ENCODE measurements at regions not wholly inside any gene's neighbourhood (a gene's known extent, or its start where the extent isn't known, plus 50 kb on each side); places are given as distances from the start of the nearest gene placed in this dataset.

DNA sequence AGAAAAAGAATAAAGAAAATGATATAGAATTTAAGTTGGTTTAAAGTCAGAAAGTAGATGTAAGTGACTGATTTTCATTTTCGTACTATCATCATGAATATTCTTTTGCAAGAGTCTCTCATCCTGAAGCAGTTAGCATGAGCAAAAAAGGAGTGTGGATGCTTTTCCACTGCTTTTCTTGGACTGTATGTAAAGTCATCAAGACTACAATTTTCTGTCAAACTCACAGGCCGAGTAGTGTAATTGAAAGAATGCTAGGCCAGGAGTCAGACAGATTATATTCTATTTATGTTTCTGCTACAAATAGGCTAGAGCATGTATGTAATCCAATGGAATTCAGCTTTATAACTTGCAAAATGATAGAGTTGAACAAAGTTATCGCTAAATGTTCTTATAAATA is 197.1 kb upstream of the SPOCK3 start:
- Histone ChIP-seq H3K9me3 (replicated peaks; ENCODE audit: control insufficient read depth, insufficient read depth, low read length) (no peaks in the 10 kb centered on the region), H2AFZ (ENCODE audit: control insufficient read depth, low read depth, low read length) (no peak overlapping the region), H3K79me2 (ENCODE audit: control insufficient read depth, insufficient read depth, low read length) (no peaks in the 10 kb centered on the region), H3K9ac (ENCODE audit: control insufficient read depth, insufficient read depth, low read length) (no peak overlapping the region), H3K27me3 (replicated peaks in 1 of 2; ENCODE audit: control insufficient read depth in 2 of 2, insufficient read depth in 2 of 2, low read length in 1 of 2) (no peaks in the 10 kb centered on the region), H3K36me3 (ENCODE audit: control insufficient read depth in 2 of 2, insufficient read depth in 2 of 2, low read length in 1 of 2) (no peaks in the 10 kb centered on the region), H3K4me3 (no peak overlapping the region), H3K27ac (ENCODE audit: control insufficient read depth, insufficient read depth) (no peak overlapping the region), H3K4me2 (ENCODE audit: control insufficient read depth, insufficient read depth) (no peak overlapping the region), H3K4me1 (ENCODE audit: control insufficient read depth, insufficient read depth, low read length) (no peaks in the 10 kb centered on the region), H4K20me1 (ENCODE audit: control insufficient read depth, insufficient read depth) (no peaks in the 10 kb centered on the region)
- POLR2A ChIA-PET = no interaction called here
- CTCF ChIA-PET = no interaction called here
- 14% methylated on average over 3 of the region's 3 CpGs for WGBS (ENCODE audit: insufficient coverage, insufficient replicate concordance, low lambda C conversion rate, missing lambda C conversion rate)
- FAIRE-seq (no peak), DNase-seq (ENCODE audit: low read depth, low spot score) (no peak), ATAC-seq (no peak)
- TF ChIP-seq RUNX3 (IDR thresholded peaks at IDR 0.05; ENCODE audit: low read length) = no peak
- no peak for TF ChIP-seq HDAC2 (IDR thresholded peaks at IDR 0.05)
- TF ChIP-seq HDAC6 (IDR thresholded peaks at IDR 0.05; ENCODE audit: unreplicated experiment) = no peak
- TF ChIP-seq, protein P1, sequence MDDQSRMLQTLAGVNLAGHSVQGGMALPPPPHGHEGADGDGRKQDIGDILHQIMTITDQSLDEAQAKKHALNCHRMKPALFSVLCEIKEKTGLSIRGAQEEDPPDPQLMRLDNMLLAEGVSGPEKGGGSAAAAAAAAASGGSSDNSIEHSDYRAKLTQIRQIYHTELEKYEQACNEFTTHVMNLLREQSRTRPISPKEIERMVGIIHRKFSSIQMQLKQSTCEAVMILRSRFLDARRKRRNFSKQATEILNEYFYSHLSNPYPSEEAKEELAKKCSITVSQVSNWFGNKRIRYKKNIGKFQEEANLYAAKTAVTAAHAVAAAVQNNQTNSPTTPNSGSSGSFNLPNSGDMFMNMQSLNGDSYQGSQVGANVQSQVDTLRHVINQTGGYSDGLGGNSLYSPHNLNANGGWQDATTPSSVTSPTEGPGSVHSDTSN (IDR thresholded peaks at IDR 0.05; ENCODE audit: insufficient replicate concordance, low read depth, low read length) = no peak
- TF ChIP-seq, protein P2, sequence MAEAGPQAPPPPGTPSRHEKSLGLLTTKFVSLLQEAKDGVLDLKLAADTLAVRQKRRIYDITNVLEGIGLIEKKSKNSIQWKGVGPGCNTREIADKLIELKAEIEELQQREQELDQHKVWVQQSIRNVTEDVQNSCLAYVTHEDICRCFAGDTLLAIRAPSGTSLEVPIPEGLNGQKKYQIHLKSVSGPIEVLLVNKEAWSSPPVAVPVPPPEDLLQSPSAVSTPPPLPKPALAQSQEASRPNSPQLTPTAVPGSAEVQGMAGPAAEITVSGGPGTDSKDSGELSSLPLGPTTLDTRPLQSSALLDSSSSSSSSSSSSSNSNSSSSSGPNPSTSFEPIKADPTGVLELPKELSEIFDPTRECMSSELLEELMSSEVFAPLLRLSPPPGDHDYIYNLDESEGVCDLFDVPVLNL (IDR thresholded peaks at IDR 0.05; ENCODE audit: low read depth, low read length) = no peak
- intact Hi-C loops (cut with micrococcal nuclease; ENCODE audit: unreplicated experiment) = no loop called here
- RAD21 ChIA-PET (ENCODE audit: unreplicated experiment) = no interaction called here
- SMC1A ChIA-PET (ENCODE audit: uncharacterized antibody, unreplicated experiment) = no interaction called here
- in situ Hi-C loops (cut with MboI) = no loop called here
- no TSS peak for BruUV-seq (replicated peaks)

DNA sequence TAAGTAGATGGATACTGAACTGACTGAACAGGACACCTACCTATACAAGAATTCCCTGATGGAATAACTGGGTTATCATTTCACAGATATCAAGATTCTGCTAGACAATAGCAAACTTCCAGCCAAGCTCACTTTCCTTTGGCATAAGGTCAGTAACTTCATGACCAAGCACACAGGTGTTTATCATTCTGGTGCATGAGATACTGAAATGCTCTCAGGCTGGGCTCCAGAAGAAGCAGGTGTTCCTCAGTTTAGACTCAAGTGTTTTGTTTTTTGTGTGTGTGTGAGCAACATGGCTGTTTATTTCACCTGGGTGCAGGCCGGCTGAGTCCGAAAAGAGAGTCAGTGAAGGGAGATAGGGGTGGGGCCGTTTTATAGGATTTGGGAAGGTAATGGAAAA is 201.5 kb upstream of the SPOCK3 start:
- POLR2A ChIA-PET = no interaction called here
- Histone ChIP-seq H3K9ac (ENCODE audit: control insufficient read depth, insufficient read depth, low read length) (no peak overlapping the region), H3K27ac (ENCODE audit: control insufficient read depth, insufficient read depth) (no peak overlapping the region), H4K20me1 (ENCODE audit: control insufficient read depth, insufficient read depth) (no peaks in the 10 kb centered on the region), H3K79me2 (ENCODE audit: control insufficient read depth, insufficient read depth, low read length) (no peaks in the 10 kb centered on the region), H2AFZ (ENCODE audit: control insufficient read depth, low read depth, low read length) (no peak overlapping the region), H3K36me3 (ENCODE audit: control insufficient read depth in 2 of 2, insufficient read depth in 2 of 2, low read length in 1 of 2) (no peaks in the 10 kb centered on the region), H3K4me3 (no peak overlapping the region), H3K4me2 (ENCODE audit: control insufficient read depth, insufficient read depth) (no peak overlapping the region), H3K9me3 (replicated peaks; ENCODE audit: control insufficient read depth, insufficient read depth, low read length) (no peaks in the 10 kb centered on the region), H3K4me1 (ENCODE audit: control insufficient read depth, insufficient read depth, low read length) (no peaks in the 10 kb centered on the region), H3K27me3 (replicated peaks in 1 of 2; ENCODE audit: control insufficient read depth in 2 of 2, insufficient read depth in 2 of 2, low read length in 1 of 2) (no peaks in the 10 kb centered on the region)
- BruUV-seq (replicated peaks) = no TSS peak
- no peak for FAIRE-seq
- TF ChIP-seq, protein P3, sequence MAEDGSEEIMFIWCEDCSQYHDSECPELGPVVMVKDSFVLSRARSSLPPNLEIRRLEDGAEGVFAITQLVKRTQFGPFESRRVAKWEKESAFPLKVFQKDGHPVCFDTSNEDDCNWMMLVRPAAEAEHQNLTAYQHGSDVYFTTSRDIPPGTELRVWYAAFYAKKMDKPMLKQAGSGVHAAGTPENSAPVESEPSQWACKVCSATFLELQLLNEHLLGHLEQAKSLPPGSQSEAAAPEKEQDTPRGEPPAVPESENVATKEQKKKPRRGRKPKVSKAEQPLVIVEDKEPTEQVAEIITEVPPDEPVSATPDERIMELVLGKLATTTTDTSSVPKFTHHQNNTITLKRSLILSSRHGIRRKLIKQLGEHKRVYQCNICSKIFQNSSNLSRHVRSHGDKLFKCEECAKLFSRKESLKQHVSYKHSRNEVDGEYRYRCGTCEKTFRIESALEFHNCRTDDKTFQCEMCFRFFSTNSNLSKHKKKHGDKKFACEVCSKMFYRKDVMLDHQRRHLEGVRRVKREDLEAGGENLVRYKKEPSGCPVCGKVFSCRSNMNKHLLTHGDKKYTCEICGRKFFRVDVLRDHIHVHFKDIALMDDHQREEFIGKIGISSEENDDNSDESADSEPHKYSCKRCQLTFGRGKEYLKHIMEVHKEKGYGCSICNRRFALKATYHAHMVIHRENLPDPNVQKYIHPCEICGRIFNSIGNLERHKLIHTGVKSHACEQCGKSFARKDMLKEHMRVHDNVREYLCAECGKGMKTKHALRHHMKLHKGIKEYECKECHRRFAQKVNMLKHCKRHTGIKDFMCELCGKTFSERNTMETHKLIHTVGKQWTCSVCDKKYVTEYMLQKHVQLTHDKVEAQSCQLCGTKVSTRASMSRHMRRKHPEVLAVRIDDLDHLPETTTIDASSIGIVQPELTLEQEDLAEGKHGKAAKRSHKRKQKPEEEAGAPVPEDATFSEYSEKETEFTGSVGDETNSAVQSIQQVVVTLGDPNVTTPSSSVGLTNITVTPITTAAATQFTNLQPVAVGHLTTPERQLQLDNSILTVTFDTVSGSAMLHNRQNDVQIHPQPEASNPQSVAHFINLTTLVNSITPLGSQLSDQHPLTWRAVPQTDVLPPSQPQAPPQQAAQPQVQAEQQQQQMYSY (CRISPR knock-in tag; IDR thresholded peaks at IDR 0.05) = no peak
- TF ChIP-seq MXI1 (IDR thresholded peaks at IDR 0.05; ENCODE audit: low read depth, low read length) = no peak
- TF ChIP-seq KLF5 (IDR thresholded peaks at IDR 0.05; ENCODE audit: partially characterized antibody) = no peak
- no peak for TF ChIP-seq ZNF217 (IDR thresholded peaks at IDR 0.05)
- TF ChIP-seq SMC3 (IDR thresholded peaks at IDR 0.05; ENCODE audit: borderline replicate concordance, low read length) = no peak
- RAD21 ChIA-PET (ENCODE audit: unreplicated experiment) = no interaction called here
- no peak for DNase-seq (ENCODE audit: low read depth, low spot score)
- SMC1A ChIA-PET (ENCODE audit: uncharacterized antibody, unreplicated experiment) = no interaction called here
- CTCF ChIA-PET = no interaction called here
- ATAC-seq = no peak
- in situ Hi-C loops (cut with MboI) (no loop called here), intact Hi-C loops (cut with micrococcal nuclease; ENCODE audit: unreplicated experiment) (no loop called here)
- 0% methylated on average over 2 of the region's 3 CpGs for WGBS (ENCODE audit: insufficient coverage, insufficient replicate concordance, low lambda C conversion rate, missing lambda C conversion rate)

Measured in GM12878 (cell line).